NCI-H748 (cell line): ENCODE measurements at regions not wholly inside any gene's neighbourhood (a gene's known extent, or its start where the extent isn't known, plus 50 kb on each side); places are given as distances from the start of the nearest gene placed in this dataset.
"Not testable (repeated sequence)": the region's sequence is repeated elsewhere in the genome, so short reads cannot be mapped to it uniquely, and the experiment has no call there.

Experiments
- DNase-seq: peaks from one replicate; lab custom pipeline; 2025; ENCODE audit not compliant: unreplicated experiment; lab: John Stamatoyannopoulos, UW

- no peak for DNase-seq
Measured at GRCh38 chr6:113713665-113714064, 143.5 kb upstream of the MARCKS start.

- DNase-seq, result no peak
Measured at GRCh38 chr6:113718588-113718987, 138.6 kb upstream of the MARCKS start.

- DNase-seq, result no peak
Measured at GRCh38 chr6:113719064-113719463, 138.1 kb upstream of the MARCKS start.

- no peak for DNase-seq
Measured at GRCh38 chr6:113719545-113719944, 137.6 kb upstream of the MARCKS start.

GRCh38 chr6:113723182-113723581 lies 134.0 kb upstream of the MARCKS start:
- DNase-seq, result no peak

GRCh38 chr6:113724927-113725326 lies 132.2 kb upstream of the MARCKS start:
- not testable (repeated sequence) for DNase-seq

- DNase-seq, result no peak
Measured at GRCh38 chr6:113731541-113731940, 125.6 kb upstream of the MARCKS start.

GRCh38 chr6:113732384-113732966 lies 124.7 kb upstream of the MARCKS start:
- peak; percentile 68 for DNase-seq

- no peak for DNase-seq
Measured at GRCh38 chr6:113733381-113733780, 123.8 kb upstream of the MARCKS start.

- no peak for DNase-seq
Measured at GRCh38 chr6:113734982-113735381, 122.2 kb upstream of the MARCKS start.

GRCh38 chr6:113735491-113735890 lies 121.7 kb upstream of the MARCKS start:
- no peak for DNase-seq

GRCh38 chr6:113736978-113737377 lies 120.2 kb upstream of the MARCKS start:
- DNase-seq, result no peak

- DNase-seq, result no peak
Measured at GRCh38 chr6:113739041-113739655, 118.0 kb upstream of the MARCKS start.

GRCh38 chr6:113741651-113742050 lies 115.5 kb upstream of the MARCKS start:
- no peak for DNase-seq

GRCh38 chr6:113742342-113742741 lies 114.8 kb upstream of the MARCKS start:
- no peak for DNase-seq

- no peak for DNase-seq
Measured at GRCh38 chr6:113744861-113745260, 112.3 kb upstream of the MARCKS start.

GRCh38 chr6:113750151-113750855 lies 106.8 kb upstream of the MARCKS start:
- no peak for DNase-seq

- DNase-seq, result no peak
Measured at GRCh38 chr6:113754291-113754690, 102.9 kb upstream of the MARCKS start.

- no peak for DNase-seq
Measured at GRCh38 chr6:113755449-113756289, 101.5 kb upstream of the MARCKS start.

GRCh38 chr6:113756290-113756665 lies 100.9 kb upstream of the MARCKS start:
- no peak for DNase-seq

GRCh38 chr6:113758214-113758613 lies 98.9 kb upstream of the MARCKS start:
- DNase-seq, result no peak
